ENCODE measurements at regions not wholly inside any gene's neighbourhood (a gene's known extent, or its start where the extent isn't known, plus 50 kb on each side); places are given as distances from the start of the nearest gene placed in this dataset.
"Not testable (repeated sequence)": the region's sequence is repeated elsewhere in the genome, so short reads cannot be mapped to it uniquely, and the experiment has no call there.

- no peak for DNase-seq
Observed at GRCh38 chr1:73842436-73842835, 355.5 kb downstream of the LRRIQ3 start.

GRCh38 chr1:73839922-73840321 lies 358.1 kb downstream of the LRRIQ3 start:
- peak; percentile 75 for DNase-seq

GRCh38 chr1:73832276-73833181 lies 365.4 kb downstream of the LRRIQ3 start:
- no peak for DNase-seq

GRCh38 chr1:73827283-73827682 lies 370.7 kb downstream of the LRRIQ3 start:
- DNase-seq: not testable (repeated sequence)

- DNase-seq: no peak
Observed at GRCh38 chr1:73824065-73824464, 373.9 kb downstream of the LRRIQ3 start.

- no peak for DNase-seq
Observed at GRCh38 chr1:73821520-73821919, 376.5 kb downstream of the LRRIQ3 start.

GRCh38 chr1:73820843-73821242 lies 377.1 kb downstream of the LRRIQ3 start:
- DNase-seq: no peak

GRCh38 chr1:73813716-73814115 lies 384.3 kb downstream of the LRRIQ3 start:
- peak; percentile 77 for DNase-seq

- DNase-seq: no peak
Observed at GRCh38 chr1:73813236-73813635, 384.7 kb downstream of the LRRIQ3 start.

- no peak for DNase-seq
Observed at GRCh38 chr1:73811798-73812197, 386.2 kb downstream of the LRRIQ3 start.

GRCh38 chr1:73804935-73805334 lies 393.0 kb downstream of the LRRIQ3 start:
- DNase-seq: no peak

GRCh38 chr1:73803380-73803779 lies 394.6 kb downstream of the LRRIQ3 start:
- peak; percentile 62 for DNase-seq

- DNase-seq: no peak
Observed at GRCh38 chr1:73801912-73802429, 396.0 kb downstream of the LRRIQ3 start.

- no peak for DNase-seq
Observed at GRCh38 chr1:73800376-73800775, 397.6 kb downstream of the LRRIQ3 start.

GRCh38 chr1:73789965-73790364 lies 408.0 kb downstream of the LRRIQ3 start:
- DNase-seq: no peak

GRCh38 chr1:73784026-73784425 lies 413.9 kb downstream of the LRRIQ3 start:
- DNase-seq: no peak

- no peak for DNase-seq
Observed at GRCh38 chr1:73783352-73783751, 414.6 kb downstream of the LRRIQ3 start.

GRCh38 chr1:73782901-73783300 lies 415.1 kb downstream of the LRRIQ3 start:
- no peak for DNase-seq

GRCh38 chr1:73781251-73781650 lies 416.7 kb downstream of the LRRIQ3 start:
- peak; percentile 77 for DNase-seq

- DNase-seq: no peak
Observed at GRCh38 chr1:73778471-73778870, 419.5 kb downstream of the LRRIQ3 start.

GRCh38 chr1:73775896-73776295 lies 422.1 kb downstream of the LRRIQ3 start:
- DNase-seq: no peak

- no peak for DNase-seq
Observed at GRCh38 chr1:73772941-73773340, 425.0 kb downstream of the LRRIQ3 start.

- DNase-seq: no peak
Observed at GRCh38 chr1:73771396-73771795, 426.6 kb downstream of the LRRIQ3 start.

GRCh38 chr1:73770109-73770905 lies 427.7 kb downstream of the LRRIQ3 start:
- DNase-seq: no peak

Measured in DMS53 (cell line).